Breast epithelium (tissue), 3 donors: ENCODE measurements at regions not wholly inside any gene's neighbourhood (a gene's known extent, or its start where the extent isn't known, plus 50 kb on each side); places are given as distances from the start of the nearest gene placed in this dataset.

Experiments used
- POLR2A ChIP-seq: fragments of 450-650 bp; IDR thresholded peaks from one replicate; pipeline ENCODE4 v1.6.1; 2016; ENCODE audit warnings: antibody characterized with exemption, mild to moderate bottlenecking, moderate library complexity
- POLR2AphosphoS5 ChIP-seq, 3 donors: sonication (generic); formaldehyde crosslinking; IDR thresholded peaks; one replicate each; pipeline ENCODE4 v1.6.1; 2017; ENCODE audit warnings: antibody characterized with exemption in 3 of 3
- TF ChIP-seq, protein P1 (sequence below), 3 donors: fragments of 450-650 bp; IDR thresholded peaks; one replicate each; pipeline ENCODE4 v1.5.1; 2016 to 2017; ENCODE audit warnings: antibody characterized with exemption in 3 of 3, mild to moderate bottlenecking in 3 of 3, moderate library complexity in 3 of 3

DNA sequence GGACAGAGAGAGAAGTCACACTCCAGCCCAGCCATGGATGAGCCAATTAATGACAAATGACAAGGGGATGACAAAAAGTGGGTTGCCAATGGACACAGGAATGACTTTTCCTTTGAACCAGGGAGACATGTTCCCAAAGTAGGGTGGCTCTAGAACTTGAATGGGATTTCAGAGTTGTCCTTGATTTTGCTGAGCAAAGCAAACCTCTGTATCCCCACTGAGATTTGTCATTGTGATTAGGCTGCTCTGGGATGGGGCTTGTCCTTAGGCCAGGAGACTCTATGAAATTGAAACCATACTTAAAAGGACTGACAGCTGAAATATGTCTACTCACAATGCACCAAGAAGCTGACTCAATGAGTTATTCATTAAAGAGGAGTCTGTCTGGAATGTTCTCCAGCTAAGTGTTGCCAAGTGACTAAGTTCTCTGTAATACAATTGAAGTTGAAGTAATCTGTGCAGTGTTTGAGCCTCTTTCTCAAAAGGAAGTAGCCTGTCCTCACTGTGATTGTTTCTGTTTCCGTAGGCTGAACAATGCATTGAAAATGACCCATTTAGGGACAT lies 69.0 kb upstream of the PCDH9 start:
- TF ChIP-seq, protein P1, sequence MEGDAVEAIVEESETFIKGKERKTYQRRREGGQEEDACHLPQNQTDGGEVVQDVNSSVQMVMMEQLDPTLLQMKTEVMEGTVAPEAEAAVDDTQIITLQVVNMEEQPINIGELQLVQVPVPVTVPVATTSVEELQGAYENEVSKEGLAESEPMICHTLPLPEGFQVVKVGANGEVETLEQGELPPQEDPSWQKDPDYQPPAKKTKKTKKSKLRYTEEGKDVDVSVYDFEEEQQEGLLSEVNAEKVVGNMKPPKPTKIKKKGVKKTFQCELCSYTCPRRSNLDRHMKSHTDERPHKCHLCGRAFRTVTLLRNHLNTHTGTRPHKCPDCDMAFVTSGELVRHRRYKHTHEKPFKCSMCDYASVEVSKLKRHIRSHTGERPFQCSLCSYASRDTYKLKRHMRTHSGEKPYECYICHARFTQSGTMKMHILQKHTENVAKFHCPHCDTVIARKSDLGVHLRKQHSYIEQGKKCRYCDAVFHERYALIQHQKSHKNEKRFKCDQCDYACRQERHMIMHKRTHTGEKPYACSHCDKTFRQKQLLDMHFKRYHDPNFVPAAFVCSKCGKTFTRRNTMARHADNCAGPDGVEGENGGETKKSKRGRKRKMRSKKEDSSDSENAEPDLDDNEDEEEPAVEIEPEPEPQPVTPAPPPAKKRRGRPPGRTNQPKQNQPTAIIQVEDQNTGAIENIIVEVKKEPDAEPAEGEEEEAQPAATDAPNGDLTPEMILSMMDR (IDR thresholded peaks at IDR 0.05), result no peak
- TF ChIP-seq POLR2AphosphoS5 (IDR thresholded peaks at IDR 0.05) (no peak), POLR2A (no peak)
